GM21447 (cell line): ENCODE measurements at regions not wholly inside any gene's neighbourhood (a gene's known extent, or its start where the extent isn't known, plus 50 kb on each side); places are given as distances from the start of the nearest gene placed in this dataset.

Experiments used
- ATAC-seq: cut with Tn5 transposase; IDR thresholded peaks from one replicate; pipeline ENCODE4 v1.9.1; 2021; ENCODE audit not compliant: unreplicated experiment

DNA sequence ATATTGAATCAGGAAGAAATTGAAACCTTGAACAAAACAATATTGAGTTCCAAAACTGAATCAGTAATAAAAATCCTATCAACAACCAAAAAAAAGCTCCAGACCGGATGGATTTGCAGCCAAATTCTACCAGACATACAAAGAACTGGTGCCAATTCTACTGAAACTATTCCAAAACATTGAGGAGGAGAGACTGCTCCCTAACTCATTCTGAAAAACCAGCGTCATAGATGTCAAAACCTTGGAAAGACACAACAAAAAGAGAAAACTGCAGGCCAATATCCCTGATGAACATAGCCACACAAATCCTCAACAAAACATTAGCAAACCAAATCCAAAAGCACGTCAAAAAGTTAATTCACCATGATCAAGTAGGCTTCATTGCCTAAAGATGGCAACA, 353.8 kb downstream of the TMEM135 start:
- no peak for ATAC-seq

DNA sequence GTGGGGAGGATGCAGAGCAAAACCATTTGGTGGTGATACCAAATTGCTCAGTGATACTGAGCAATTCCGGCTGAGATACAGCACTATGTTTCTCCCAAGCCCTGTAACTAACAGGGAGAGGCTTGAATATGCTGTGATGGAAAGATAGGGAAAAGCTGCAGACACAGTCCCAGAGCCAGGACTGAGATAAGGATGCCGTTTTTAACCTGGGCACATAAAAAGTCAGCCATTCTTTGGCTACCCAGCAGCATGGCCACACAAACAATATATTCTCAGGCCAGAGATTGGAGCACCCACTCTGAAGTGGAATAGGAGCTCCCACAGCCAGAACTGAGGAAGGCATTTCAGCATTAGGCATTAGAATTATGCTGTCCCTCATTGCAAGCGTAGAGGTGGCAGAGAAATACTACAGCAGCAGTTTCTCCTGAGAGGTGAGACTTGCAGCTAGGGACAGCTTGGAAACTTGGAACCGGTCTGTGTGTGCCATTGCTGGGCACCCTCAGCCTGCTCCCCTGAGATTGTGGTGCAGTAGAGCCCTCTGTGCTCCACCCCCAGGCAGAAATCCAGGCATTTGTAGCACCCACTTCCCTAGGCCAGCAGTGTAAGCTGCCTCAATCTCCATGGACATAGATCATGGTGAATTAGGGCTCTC, 346.5 kb downstream of the TMEM135 start:
- ATAC-seq: no peak

DNA sequence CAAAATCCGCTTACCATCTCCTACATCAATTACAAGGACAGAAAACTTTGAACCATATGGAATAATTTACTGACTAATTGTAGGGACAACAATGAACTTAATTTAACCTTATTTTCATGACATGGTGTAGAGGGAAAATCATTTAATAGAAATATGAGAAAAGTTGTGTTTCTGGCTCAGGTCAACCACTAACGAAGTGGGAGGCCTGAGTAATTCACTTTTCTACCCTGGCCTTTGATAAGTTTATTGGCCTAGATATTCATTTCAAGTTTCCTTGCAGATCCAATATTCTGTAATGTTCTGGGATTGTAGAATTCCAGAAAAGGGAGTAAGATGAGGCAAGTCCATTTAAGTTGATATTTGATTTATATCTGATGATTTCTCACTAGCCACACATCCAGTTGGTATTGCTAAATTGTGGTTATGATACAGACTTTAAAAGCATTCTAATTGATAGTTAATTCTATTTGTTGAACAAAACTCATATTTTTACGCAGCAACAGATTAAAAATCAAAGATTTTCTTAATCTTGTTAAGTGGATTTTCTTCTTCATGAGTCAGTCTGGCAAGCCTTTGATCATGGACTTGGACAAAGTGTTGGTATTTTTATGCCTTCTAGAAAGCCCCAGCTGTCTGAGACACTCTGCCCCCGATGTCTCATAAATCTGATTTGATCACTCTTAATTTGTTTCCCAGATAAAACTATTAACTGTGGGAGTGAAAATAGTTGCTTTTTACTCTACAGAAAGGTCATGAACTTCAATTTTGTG, 336.5 kb downstream of the TMEM135 start:
- ATAC-seq: no peak
